H9 (cell line): ENCODE measurements at regions not wholly inside any gene's neighbourhood (a gene's known extent, or its start where the extent isn't known, plus 50 kb on each side); places are given as distances from the start of the nearest gene placed in this dataset.
"Not testable (repeated sequence)": the region's sequence is repeated elsewhere in the genome, so short reads cannot be mapped to it uniquely, and the experiment has no call there.

ENCODE experiments used
- DNase-seq: peaks from one replicate; pipeline ENCODE4 v3.0.0-alpha.2; 2017
- H2AFZ ChIP-seq: one replicate; pipeline ENCODE4 v1.6.1; 2013; ENCODE audit warnings: mild to moderate bottlenecking, low read length, control low read depth, moderate library complexity
- H2AK5ac ChIP-seq: 2 replicates; pipeline ENCODE4 v1.6.1; 2013; ENCODE audit warnings: low read length, control low read depth, mixed read lengths; ENCODE audit not compliant: insufficient read length
- H2BK120ac ChIP-seq: one replicate; pipeline ENCODE4 v1.6.1; 2013; ENCODE audit warnings: low read depth, mild to moderate bottlenecking, low read length, control low read depth, inconsistent platforms; ENCODE audit not compliant: poor library complexity, severe bottlenecking
- H2BK12ac ChIP-seq: 2 replicates; pipeline ENCODE4 v1.6.1; 2013; ENCODE audit warnings: low read length, control low read depth, mixed read lengths, low read depth; ENCODE audit not compliant: insufficient read length
- H2BK15ac ChIP-seq: 2 replicates; pipeline ENCODE4 v1.6.1; 2013; ENCODE audit warnings: low read depth, low read length, control low read depth
- H2BK20ac ChIP-seq: one replicate; pipeline ENCODE4 v1.6.1; 2013; ENCODE audit warnings: low read depth, mild to moderate bottlenecking, low read length, control low read depth, inconsistent platforms; ENCODE audit not compliant: poor library complexity, severe bottlenecking
- H2BK5ac ChIP-seq: 2 replicates; pipeline ENCODE4 v1.6.1; 2013; ENCODE audit warnings: low read length, control low read depth, mixed read lengths; ENCODE audit not compliant: insufficient read length
- H3K14ac ChIP-seq: 2 replicates; pipeline ENCODE4 v1.6.1; 2013; ENCODE audit warnings: low read length, control low read depth; ENCODE audit not compliant: insufficient read depth
- H3K18ac ChIP-seq: 2 replicates; pipeline ENCODE4 v1.6.1; 2013; ENCODE audit warnings: low read depth, mild to moderate bottlenecking, mixed read lengths, low read length, control low read depth; ENCODE audit not compliant: insufficient read length
- H3K23ac ChIP-seq: 2 replicates; pipeline ENCODE4 v1.6.1; 2013; ENCODE audit warnings: low read length, control low read depth, mixed read lengths, low read depth; ENCODE audit not compliant: insufficient read length
- H3K23me2 ChIP-seq: 2 replicates; pipeline ENCODE4 v1.6.1; 2013; ENCODE audit warnings: low read depth, mild to moderate bottlenecking, mixed read lengths, low read length, control low read depth; ENCODE audit not compliant: insufficient read length, poor library complexity, severe bottlenecking
- H3K27ac ChIP-seq: 2 replicates; pipeline ENCODE4 v1.5.1; 2013; ENCODE audit warnings: low read length, control low read depth, mixed read lengths, low read depth; ENCODE audit not compliant: insufficient read length
- H3K27me3 ChIP-seq: 2 replicates; pipeline ENCODE4 v1.6.1; 2013; ENCODE audit warnings: low read length, control low read depth, inconsistent platforms; ENCODE audit not compliant: insufficient read depth
- H3K4ac ChIP-seq: 2 replicates; pipeline ENCODE4 v1.6.1; 2013; ENCODE audit warnings: low read depth, mild to moderate bottlenecking, control low read depth, inconsistent platforms, low read length, moderate library complexity
- H3K4me1 ChIP-seq: 2 replicates; pipeline ENCODE4 v1.6.1; 2013; ENCODE audit warnings: low read length, control low read depth, inconsistent platforms; ENCODE audit not compliant: insufficient read depth
- H3K4me2 ChIP-seq: 2 replicates; pipeline ENCODE4 v1.6.1; 2013; ENCODE audit warnings: low read length, control low read depth, mixed read lengths; ENCODE audit not compliant: insufficient read length, insufficient read depth
- H3K56ac ChIP-seq: 2 replicates; pipeline ENCODE4 v1.6.1; 2013; ENCODE audit warnings: low read depth, mild to moderate bottlenecking, mixed read lengths, low read length, control low read depth; ENCODE audit not compliant: insufficient read length
- H3K79me1 ChIP-seq: 2 replicates; pipeline ENCODE4 v1.6.1; 2013; ENCODE audit warnings: low read depth, mild to moderate bottlenecking, moderate library complexity, low read length, control low read depth, inconsistent platforms; ENCODE audit not compliant: insufficient read depth, poor library complexity, severe bottlenecking
- H3K79me2 ChIP-seq: 2 replicates; pipeline ENCODE4 v1.6.1; 2013; ENCODE audit warnings: low read length, control low read depth, inconsistent platforms; ENCODE audit not compliant: insufficient read depth
- H3K9ac ChIP-seq: 2 replicates; pipeline ENCODE4 v1.6.1; 2013; ENCODE audit warnings: low read length, control low read depth, mixed read lengths; ENCODE audit not compliant: insufficient read length; ENCODE audit errors: extremely low read depth
- H3K9me3 ChIP-seq: one replicate; pipeline ENCODE4 v1.6.1; 2013; ENCODE audit warnings: low read depth, low read length, inconsistent platforms; ENCODE audit not compliant: control insufficient read depth
- H3T11ph ChIP-seq: one replicate; pipeline ENCODE4 v1.6.1; 2013; ENCODE audit warnings: mild to moderate bottlenecking, low read length, control low read depth, inconsistent platforms
- H4K20me1 ChIP-seq: one replicate; pipeline ENCODE4 v1.6.1; 2013; ENCODE audit not compliant: control insufficient read depth, insufficient read length, insufficient read depth
- H4K5ac ChIP-seq: 2 replicates; pipeline ENCODE4 v1.6.1; 2013; ENCODE audit warnings: low read depth, mild to moderate bottlenecking, mixed read lengths, low read length, control low read depth; ENCODE audit not compliant: insufficient read length
- H4K8ac ChIP-seq: replicated peaks from 2 replicates; pipeline ENCODE4 v1.6.1; 2013; ENCODE audit warnings: low read length, control low read depth, mixed read lengths, low read depth; ENCODE audit not compliant: insufficient read length
- H4K91ac ChIP-seq: 2 replicates; pipeline ENCODE4 v1.6.1; 2013; ENCODE audit warnings: low read depth, mild to moderate bottlenecking, moderate library complexity, mixed read lengths, low read length, control low read depth; ENCODE audit not compliant: insufficient read length
- H3K27ac Mint-ChIP-seq, 3 experiments: 2 replicates in 2 of 3; 3 replicates in 1 of 3; pipeline ENCODE4 v1.8.0; 2020 to 2021; ENCODE audit warnings: mixed read lengths in 3 of 3, mild to moderate bottlenecking in 1 of 3, moderate library complexity in 1 of 3
- H3K27me3 Mint-ChIP-seq: 2 replicates; pipeline ENCODE4 v1.8.0; 2021; ENCODE audit warnings: low read depth, mild to moderate bottlenecking, moderate library complexity, mixed read lengths
- H3K36me3 Mint-ChIP-seq, 3 experiments: 2 replicates in 2 of 3; 3 replicates in 1 of 3; pipeline ENCODE4 v1.8.0; 2020 to 2021; ENCODE audit warnings: low read depth in 3 of 3, mixed read lengths in 3 of 3; ENCODE audit not compliant: insufficient read depth in 1 of 3
- H3K4me1 Mint-ChIP-seq, 2 experiments: 2 replicates each; pipeline ENCODE4 v1.8.0; 2020; ENCODE audit warnings: mixed read lengths in 2 of 2
- H3K4me3 Mint-ChIP-seq, 2 experiments: 2 replicates in 1 of 2; 3 replicates in 1 of 2; pipeline ENCODE4 v1.8.0; 2020 to 2021; ENCODE audit warnings: mild to moderate bottlenecking in 2 of 2, mixed read lengths in 2 of 2, moderate library complexity in 1 of 2
- H3K9me3 Mint-ChIP-seq, 2 experiments: 2 replicates in 1 of 2; 3 replicates in 1 of 2; pipeline ENCODE4 v1.8.0; 2020; ENCODE audit warnings: mild to moderate bottlenecking in 2 of 2, mixed read lengths in 2 of 2, moderate library complexity in 1 of 2
- CTCF ChIP-seq: fragments of 200-600 bp; sonication (generic); conservative IDR thresholded peaks from 3 replicates; pipeline ENCODE4 v1.8.0; 2021; ENCODE audit warnings: antibody characterized with exemption, mild to moderate bottlenecking
- WGBS: extraction: QIAGEN DNeasy Blood & Tissue Kit; methylation state at CpG from one replicate; pipeline ENCODE4 v1.1.7; 2013; ENCODE audit warnings: missing lambda C conversion rate, low lambda C conversion rate, mixed read lengths; ENCODE audit not compliant: insufficient read length; ENCODE audit errors: extremely low coverage; 5-methylcytosine and 5-hydroxymethylcytosine counted together

- no peaks in the 10 kb centered on the region for H3K79me2 ChIP-seq
- Mint-ChIP-seq H3K4me3 (no peak overlapping the region), H3K27me3 (no peaks in the 10 kb centered on the region), H3K27ac (peak overlapping the region in 1 of 3 experiments; percentile 84; a peak in 2 of 7 replicates), H3K9me3 (peaks cover 16 to 28% of the 10 kb centered on the region in 2 experiments), H3K4me1 (peaks cover 4 to 5% of the 10 kb centered on the region in 2 experiments; a peak in 2 of 4 replicates), H3K36me3 (peaks cover 16 to 26% (median 24%) of the 10 kb centered on the region in 3 experiments)
- H3K9ac ChIP-seq = no peak overlapping the region
- no peak overlapping the region for H2BK120ac ChIP-seq
- no peak overlapping the region for H4K91ac ChIP-seq
- no peaks in the 10 kb centered on the region for H3K79me1 ChIP-seq
- H4K5ac ChIP-seq = no peak overlapping the region
- no peak overlapping the region for H2BK20ac ChIP-seq
- no peak overlapping the region for H3K23ac ChIP-seq
- no peaks in the 10 kb centered on the region for H3K27me3 ChIP-seq
- H3K9me3 ChIP-seq = no peaks in the 10 kb centered on the region
- no peak for TF ChIP-seq CTCF
- H3K4ac ChIP-seq = no peak overlapping the region
- H2AK5ac ChIP-seq = no peak overlapping the region
- no peak overlapping the region for H3K56ac ChIP-seq
- no peak overlapping the region for H2BK5ac ChIP-seq
- no peak overlapping the region for H3K27ac ChIP-seq
- no peak overlapping the region for H3T11ph ChIP-seq
- no peak overlapping the region for H3K14ac ChIP-seq
- no peak for DNase-seq
- no peak overlapping the region for H3K4me2 ChIP-seq
- H3K18ac ChIP-seq = no peak overlapping the region
- no peaks in the 10 kb centered on the region for H3K4me1 ChIP-seq
- H2BK12ac ChIP-seq = no peak overlapping the region
- no peaks in the 10 kb centered on the region for H4K20me1 ChIP-seq
- H3K23me2 ChIP-seq = no peaks in the 10 kb centered on the region
- no peak overlapping the region for H2AFZ ChIP-seq
- H2BK15ac ChIP-seq = no peak overlapping the region
- no peak overlapping the region for H4K8ac ChIP-seq
These were observed 1261.3 kb downstream of the RAPGEF2 start for GRCh38 chr4:160364217-160364616.

- H4K91ac ChIP-seq, H2AK5ac ChIP-seq, H3K4ac ChIP-seq, H2BK20ac ChIP-seq, H3K9ac ChIP-seq, H3K4me3 Mint-ChIP-seq, H4K20me1 ChIP-seq, H2AFZ ChIP-seq, H2BK5ac ChIP-seq, H3K27me3 Mint-ChIP-seq, H4K8ac ChIP-seq, H3K18ac ChIP-seq, H3K27ac ChIP-seq, H3K4me1 Mint-ChIP-seq, H3K79me2 ChIP-seq, H3T11ph ChIP-seq, H3K23me2 ChIP-seq, H2BK12ac ChIP-seq, H3K9me3 ChIP-seq, H4K5ac ChIP-seq, H3K14ac ChIP-seq, H3K23ac ChIP-seq, H2BK15ac ChIP-seq, H3K27me3 ChIP-seq, H3K4me1 ChIP-seq, H3K56ac ChIP-seq, DNase-seq, H3K4me2 ChIP-seq, H2BK120ac ChIP-seq, H3K79me1 ChIP-seq: not testable (repeated sequence)
- Mint-ChIP-seq H3K27ac (peak overlapping the region in 1 of 3 experiments; percentile 84; a peak in 2 of 7 replicates), H3K36me3 (peaks cover 16 to 26% (median 24%) of the 10 kb centered on the region in 3 experiments), H3K9me3 (peaks cover 16 to 28% of the 10 kb centered on the region in 2 experiments)
- no CpG with 5 or more reads among the region's 6 CpGs for WGBS
These were observed 1261.8 kb downstream of the RAPGEF2 start for GRCh38 chr4:160364665-160365064.
